ENCODE measurements at regions not wholly inside any gene's neighbourhood (a gene's known extent, or its start where the extent isn't known, plus 50 kb on each side); places are given as distances from the start of the nearest gene placed in this dataset.

- H3K36me3 Mint-ChIP-seq = no peaks in the 10 kb centered on the region
- TF ChIP-seq CTCF (IDR thresholded peaks at IDR 0.05) (no peak), EZH2phosphoT487 (IDR thresholded peaks at IDR 0.05) (no peak), EZH2 (IDR thresholded peaks at IDR 0.05) (no peak)
- Histone ChIP-seq H3K4me1 (no peaks in the 10 kb centered on the region), H2AFZ (replicated peaks) (no peak overlapping the region), H3K4me2 (no peak overlapping the region), H3K79me2 (ENCODE audit: low read depth) (no peaks in the 10 kb centered on the region), H3K27me3 (no peaks in the 10 kb centered on the region), H3K4me3 (no peak overlapping the region), H3K36me3 (no peaks in the 10 kb centered on the region), H3F3A (ENCODE audit: low read depth) (no peaks in the 10 kb centered on the region), H4K20me1 (ENCODE audit: low read depth) (no peaks in the 10 kb centered on the region), H3K9ac (no peak overlapping the region), H3K9me3 (ENCODE audit: low read depth) (no peaks in the 10 kb centered on the region), H3K27ac (no peak overlapping the region)
- DNase-seq (ENCODE audit: low spot score) = no peak
- H3K4me1 Mint-ChIP-seq = no peaks in the 10 kb centered on the region
- H3K27me3 Mint-ChIP-seq (ENCODE audit: insufficient read depth, low read depth) = peaks cover 5% of the 10 kb centered on the region
- no peak overlapping the region for H3K27ac Mint-ChIP-seq
- H3K4me3 Mint-ChIP-seq = no peak overlapping the region
- peaks cover 2% of the 10 kb centered on the region for H3K9me3 Mint-ChIP-seq
Measured at GRCh38 chr12:127301876-127302275, 965.1 kb upstream of the TMEM132C start.

DNA sequence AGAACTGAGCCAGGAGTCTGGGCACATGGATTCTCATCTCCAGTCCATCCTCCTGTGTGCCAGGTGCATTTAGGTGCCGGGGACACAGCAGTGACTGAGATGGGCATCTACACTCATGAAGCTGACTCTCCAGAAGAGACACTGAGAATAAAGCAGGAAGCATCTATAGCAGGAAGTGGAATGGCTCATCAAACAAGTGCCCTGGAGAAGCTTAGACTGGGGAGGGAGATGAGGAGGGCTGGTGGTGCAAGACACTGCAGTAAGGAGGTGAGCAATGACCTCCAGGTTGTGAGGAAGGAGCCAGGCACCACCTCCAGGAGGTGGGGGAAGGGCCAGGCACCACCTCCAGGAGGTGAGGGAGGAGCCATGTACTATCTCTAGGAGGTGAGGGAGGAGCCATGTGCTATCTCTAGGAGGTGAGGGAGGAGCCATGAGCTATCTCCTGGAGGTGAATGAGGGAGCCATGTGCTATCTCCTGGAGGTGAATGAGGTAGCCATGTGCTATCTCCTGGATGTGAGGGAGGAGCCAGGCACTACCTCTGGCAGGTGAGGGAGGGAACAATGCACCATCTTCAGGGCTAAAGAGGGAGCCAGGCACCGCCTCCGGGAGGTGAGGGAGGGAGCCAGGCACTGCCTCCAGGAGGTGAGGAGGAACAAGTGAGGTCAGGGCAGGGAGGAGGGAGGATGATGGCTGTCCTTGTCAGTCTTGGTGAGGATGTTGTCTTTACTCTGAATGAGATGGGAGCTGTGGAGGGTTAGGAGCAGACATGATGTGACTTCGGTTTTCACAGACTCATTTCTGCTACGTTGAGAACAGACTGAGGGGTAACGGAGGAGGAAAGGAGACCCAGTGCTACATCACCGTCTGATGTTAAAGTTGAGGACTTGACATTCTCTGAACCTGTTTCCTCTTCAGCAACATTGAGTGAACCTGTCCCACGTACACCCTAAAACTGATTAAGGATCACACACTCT, 961.9 kb upstream of the TMEM132C start:
- Mint-ChIP-seq H3K4me1 (no peaks in the 10 kb centered on the region), H3K27ac (no peak overlapping the region), H3K9me3 (peaks cover 2% of the 10 kb centered on the region), H3K27me3 (ENCODE audit: insufficient read depth, low read depth) (peaks cover 5% of the 10 kb centered on the region), H3K36me3 (no peaks in the 10 kb centered on the region), H3K4me3 (no peak overlapping the region)
- Histone ChIP-seq H4K20me1 (ENCODE audit: low read depth) (no peaks in the 10 kb centered on the region), H2AFZ (replicated peaks) (no peak overlapping the region), H3F3A (ENCODE audit: low read depth) (no peaks in the 10 kb centered on the region), H3K4me2 (no peak overlapping the region), H3K79me2 (ENCODE audit: low read depth) (no peaks in the 10 kb centered on the region), H3K36me3 (no peaks in the 10 kb centered on the region), H3K27ac (no peak overlapping the region), H3K27me3 (no peaks in the 10 kb centered on the region), H3K4me1 (no peaks in the 10 kb centered on the region), H3K9ac (no peak overlapping the region), H3K9me3 (ENCODE audit: low read depth) (no peaks in the 10 kb centered on the region), H3K4me3 (no peak overlapping the region)
- DNase-seq (ENCODE audit: low spot score) = no peak
- TF ChIP-seq EZH2 (IDR thresholded peaks at IDR 0.05) (no peak), CTCF (IDR thresholded peaks at IDR 0.05) (no peak), EZH2phosphoT487 (IDR thresholded peaks at IDR 0.05) (no peak)

GRCh38 chr12:127306604-127307215, 960.3 kb upstream of the TMEM132C start:
- Mint-ChIP-seq H3K27me3 (ENCODE audit: insufficient read depth, low read depth) (peaks cover 2% of the 10 kb centered on the region), H3K9me3 (peaks cover 2% of the 10 kb centered on the region), H3K4me1 (no peaks in the 10 kb centered on the region), H3K4me3 (no peak overlapping the region), H3K36me3 (no peaks in the 10 kb centered on the region), H3K27ac (no peak overlapping the region)
- H4K20me1 ChIP-seq (ENCODE audit: low read depth) = no peaks in the 10 kb centered on the region
- no peak for TF ChIP-seq EZH2 (IDR thresholded peaks at IDR 0.05)
- no peak for TF ChIP-seq EZH2phosphoT487 (IDR thresholded peaks at IDR 0.05)
- no peak for TF ChIP-seq CTCF (IDR thresholded peaks at IDR 0.05)
- H2AFZ ChIP-seq (replicated peaks) = no peak overlapping the region
- no peak overlapping the region for H3K9ac ChIP-seq
- H3K4me1 ChIP-seq = no peaks in the 10 kb centered on the region
- H3K4me3 ChIP-seq = no peak overlapping the region
- H3K9me3 ChIP-seq (ENCODE audit: low read depth) = no peaks in the 10 kb centered on the region
- no peak for DNase-seq (ENCODE audit: low spot score)
- no peaks in the 10 kb centered on the region for H3K79me2 ChIP-seq (ENCODE audit: low read depth)
- no peaks in the 10 kb centered on the region for H3K36me3 ChIP-seq
- H3K27me3 ChIP-seq = no peaks in the 10 kb centered on the region
- no peak overlapping the region for H3K27ac ChIP-seq
- H3F3A ChIP-seq (ENCODE audit: low read depth) = no peaks in the 10 kb centered on the region
- H3K4me2 ChIP-seq = no peak overlapping the region
